Neural cell (in vitro differentiated cells): ENCODE measurements at regions not wholly inside any gene's neighbourhood (a gene's known extent, or its start where the extent isn't known, plus 50 kb on each side); places are given as distances from the start of the nearest gene placed in this dataset.

Experiments
- H2AFZ ChIP-seq: fragments of 200-600, 300-800 bp; sonication (generic), shearing (Covaris generic); 2 replicates; pipeline ENCODE4 v1.6.0; 2014; ENCODE audit warnings: low read depth, mild to moderate bottlenecking, antibody characterized with exemption, low read length, moderate library complexity
- H3F3A ChIP-seq: fragments of 200-600 bp; shearing (Covaris generic); 2 replicates; pipeline ENCODE4 v1.6.1; 2016; ENCODE audit warnings: mild to moderate bottlenecking, moderate library complexity, mixed read lengths, antibody characterized with exemption, low read length; ENCODE audit not compliant: insufficient read depth, poor library complexity, severe bottlenecking
- H3K27ac ChIP-seq: fragments of 200-600, 300-800 bp; sonication (generic), shearing (Covaris generic); 2 replicates; pipeline ENCODE4 v1.5.1; 2014; ENCODE audit warnings: mild to moderate bottlenecking, low read length, moderate library complexity
- H3K27me3 ChIP-seq: fragments of 300-800, 200-600 bp; sonication (generic), shearing (Covaris generic); 2 replicates; pipeline ENCODE4 v1.6.0; 2014; ENCODE audit warnings: mild to moderate bottlenecking, low read depth, low read length, moderate library complexity; ENCODE audit not compliant: insufficient read depth
- H3K36me3 ChIP-seq: fragments of 300-800, 200-600 bp; sonication (generic), shearing (Covaris generic); 2 replicates; pipeline ENCODE4 v1.5.1; 2014; ENCODE audit warnings: mild to moderate bottlenecking, antibody characterized with exemption, low read length, moderate library complexity; ENCODE audit not compliant: insufficient read depth
- H3K4me2 ChIP-seq: fragments of 300-800, 200-600 bp; sonication (generic), shearing (Covaris generic); 2 replicates; pipeline ENCODE4 v1.6.0; 2014; ENCODE audit warnings: mild to moderate bottlenecking, low read length
- H3K4me3 ChIP-seq: fragments of 300-800, 200-600 bp; sonication (generic), shearing (Covaris generic); 2 replicates; pipeline ENCODE4 v1.5.1; 2014; ENCODE audit warnings: mild to moderate bottlenecking, low read length, moderate library complexity
- H3K79me2 ChIP-seq: fragments of 200-600 bp; shearing (Covaris generic); replicated peaks from 2 replicates; pipeline ENCODE4 v1.6.0; 2014; ENCODE audit warnings: mild to moderate bottlenecking, low read length, moderate library complexity; ENCODE audit not compliant: insufficient read depth
- H3K9ac ChIP-seq: fragments of 300-800, 200-600 bp; sonication (generic), shearing (Covaris generic); 2 replicates; pipeline ENCODE4 v1.6.1; 2016; ENCODE audit warnings: mild to moderate bottlenecking, low read length, mixed read lengths
- H3K9me2 ChIP-seq: fragments of 200-600 bp; shearing (Covaris generic); 2 replicates; pipeline ENCODE4 v1.6.1; 2016; ENCODE audit warnings: mild to moderate bottlenecking, low read length, mixed read lengths; ENCODE audit not compliant: insufficient read depth
- H3K9me3 ChIP-seq: fragments of 200-600, 300-800 bp; sonication (generic), shearing (Covaris generic); 2 replicates; pipeline ENCODE4 v1.6.1; 2016; ENCODE audit warnings: mild to moderate bottlenecking, mixed run types, low read length, moderate library complexity, mixed read lengths
- H4K20me1 ChIP-seq: fragments of 200-600 bp; shearing (Covaris generic); 2 replicates; pipeline ENCODE4 v1.6.1; 2016; ENCODE audit warnings: mild to moderate bottlenecking, mixed run types; ENCODE audit not compliant: insufficient read depth
- EP300 ChIP-seq: fragments of 450-650 bp; conservative IDR thresholded peaks from 2 replicates; pipeline ENCODE4 v1.6.1; 2014; ENCODE audit warnings: antibody characterized with exemption, mild to moderate bottlenecking, moderate library complexity; ENCODE audit not compliant: poor library complexity, severe bottlenecking
- EZH2 ChIP-seq: fragments of 200-600, 300-800 bp; shearing (Covaris generic), sonication (generic); IDR thresholded peaks from 2 replicates; pipeline ENCODE4 v1.6.1; 2014; ENCODE audit warnings: antibody characterized with exemption, low read length, borderline replicate concordance, mild to moderate bottlenecking; ENCODE audit not compliant: insufficient read depth, poor library complexity, severe bottlenecking
- MXI1 ChIP-seq: fragments of 450-650 bp; conservative IDR thresholded peaks from 2 replicates; pipeline ENCODE4 v1.6.1; 2014; ENCODE audit warnings: antibody characterized with exemption, mild to moderate bottlenecking; ENCODE audit not compliant: poor library complexity, severe bottlenecking
- POLR2AphosphoS5 ChIP-seq: IDR thresholded peaks from 2 replicates; pipeline ENCODE4 v1.6.1; 2012
- RAD21 ChIP-seq: fragments of 450-650 bp; conservative IDR thresholded peaks from 2 replicates; pipeline ENCODE4 v1.6.1; 2014; ENCODE audit warnings: antibody characterized with exemption, mild to moderate bottlenecking, moderate library complexity
- SMC3 ChIP-seq: fragments of 450-650 bp; conservative IDR thresholded peaks from 2 replicates; pipeline ENCODE4 v1.6.1; 2014; ENCODE audit warnings: antibody characterized with exemption, mild to moderate bottlenecking, moderate library complexity; ENCODE audit not compliant: poor library complexity
- TAF1 ChIP-seq: IDR thresholded peaks from 2 replicates; pipeline ENCODE4 v1.6.1; 2012; ENCODE audit warnings: low read depth
- TF ChIP-seq, protein P1 (sequence below): fragments of 450-650 bp; IDR thresholded peaks from 2 replicates; pipeline ENCODE4 v1.5.1; 2014; ENCODE audit warnings: antibody characterized with exemption, mild to moderate bottlenecking, moderate library complexity; ENCODE audit not compliant: poor library complexity, severe bottlenecking
- TF ChIP-seq, protein P2 (sequence below): IDR thresholded peaks from 2 replicates; pipeline ENCODE4 v1.6.1; 2012; ENCODE audit warnings: borderline replicate concordance

- H3K27me3 ChIP-seq: no peaks in the 10 kb centered on the region
- H3K36me3 ChIP-seq: no peaks in the 10 kb centered on the region
- H3K79me2 ChIP-seq: no peaks in the 10 kb centered on the region
- no peaks in the 10 kb centered on the region for H3K9me3 ChIP-seq
- no peak overlapping the region for H3K4me2 ChIP-seq
- no peak overlapping the region for H3K4me3 ChIP-seq
- H3K27ac ChIP-seq: no peak overlapping the region
- no peaks in the 10 kb centered on the region for H3K9me2 ChIP-seq
- no peak for TF ChIP-seq TAF1
- TF ChIP-seq EP300: no peak
- no peak for TF ChIP-seq RAD21
- TF ChIP-seq, protein P1, sequence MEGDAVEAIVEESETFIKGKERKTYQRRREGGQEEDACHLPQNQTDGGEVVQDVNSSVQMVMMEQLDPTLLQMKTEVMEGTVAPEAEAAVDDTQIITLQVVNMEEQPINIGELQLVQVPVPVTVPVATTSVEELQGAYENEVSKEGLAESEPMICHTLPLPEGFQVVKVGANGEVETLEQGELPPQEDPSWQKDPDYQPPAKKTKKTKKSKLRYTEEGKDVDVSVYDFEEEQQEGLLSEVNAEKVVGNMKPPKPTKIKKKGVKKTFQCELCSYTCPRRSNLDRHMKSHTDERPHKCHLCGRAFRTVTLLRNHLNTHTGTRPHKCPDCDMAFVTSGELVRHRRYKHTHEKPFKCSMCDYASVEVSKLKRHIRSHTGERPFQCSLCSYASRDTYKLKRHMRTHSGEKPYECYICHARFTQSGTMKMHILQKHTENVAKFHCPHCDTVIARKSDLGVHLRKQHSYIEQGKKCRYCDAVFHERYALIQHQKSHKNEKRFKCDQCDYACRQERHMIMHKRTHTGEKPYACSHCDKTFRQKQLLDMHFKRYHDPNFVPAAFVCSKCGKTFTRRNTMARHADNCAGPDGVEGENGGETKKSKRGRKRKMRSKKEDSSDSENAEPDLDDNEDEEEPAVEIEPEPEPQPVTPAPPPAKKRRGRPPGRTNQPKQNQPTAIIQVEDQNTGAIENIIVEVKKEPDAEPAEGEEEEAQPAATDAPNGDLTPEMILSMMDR: no peak
- TF ChIP-seq MXI1: no peak
- TF ChIP-seq, protein P2, sequence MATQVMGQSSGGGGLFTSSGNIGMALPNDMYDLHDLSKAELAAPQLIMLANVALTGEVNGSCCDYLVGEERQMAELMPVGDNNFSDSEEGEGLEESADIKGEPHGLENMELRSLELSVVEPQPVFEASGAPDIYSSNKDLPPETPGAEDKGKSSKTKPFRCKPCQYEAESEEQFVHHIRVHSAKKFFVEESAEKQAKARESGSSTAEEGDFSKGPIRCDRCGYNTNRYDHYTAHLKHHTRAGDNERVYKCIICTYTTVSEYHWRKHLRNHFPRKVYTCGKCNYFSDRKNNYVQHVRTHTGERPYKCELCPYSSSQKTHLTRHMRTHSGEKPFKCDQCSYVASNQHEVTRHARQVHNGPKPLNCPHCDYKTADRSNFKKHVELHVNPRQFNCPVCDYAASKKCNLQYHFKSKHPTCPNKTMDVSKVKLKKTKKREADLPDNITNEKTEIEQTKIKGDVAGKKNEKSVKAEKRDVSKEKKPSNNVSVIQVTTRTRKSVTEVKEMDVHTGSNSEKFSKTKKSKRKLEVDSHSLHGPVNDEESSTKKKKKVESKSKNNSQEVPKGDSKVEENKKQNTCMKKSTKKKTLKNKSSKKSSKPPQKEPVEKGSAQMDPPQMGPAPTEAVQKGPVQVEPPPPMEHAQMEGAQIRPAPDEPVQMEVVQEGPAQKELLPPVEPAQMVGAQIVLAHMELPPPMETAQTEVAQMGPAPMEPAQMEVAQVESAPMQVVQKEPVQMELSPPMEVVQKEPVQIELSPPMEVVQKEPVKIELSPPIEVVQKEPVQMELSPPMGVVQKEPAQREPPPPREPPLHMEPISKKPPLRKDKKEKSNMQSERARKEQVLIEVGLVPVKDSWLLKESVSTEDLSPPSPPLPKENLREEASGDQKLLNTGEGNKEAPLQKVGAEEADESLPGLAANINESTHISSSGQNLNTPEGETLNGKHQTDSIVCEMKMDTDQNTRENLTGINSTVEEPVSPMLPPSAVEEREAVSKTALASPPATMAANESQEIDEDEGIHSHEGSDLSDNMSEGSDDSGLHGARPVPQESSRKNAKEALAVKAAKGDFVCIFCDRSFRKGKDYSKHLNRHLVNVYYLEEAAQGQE: no peak
- TF ChIP-seq POLR2AphosphoS5: no peak
- TF ChIP-seq EZH2: no peak
- no peak for TF ChIP-seq SMC3
- H3K9ac ChIP-seq: no peak overlapping the region
- H3F3A ChIP-seq: no peaks in the 10 kb centered on the region
- H4K20me1 ChIP-seq: no peaks in the 10 kb centered on the region
- H2AFZ ChIP-seq: no peak overlapping the region
Observed at GRCh38 chr2:2868085-2868484, 509.5 kb downstream of the EIPR1 start.

DNA sequence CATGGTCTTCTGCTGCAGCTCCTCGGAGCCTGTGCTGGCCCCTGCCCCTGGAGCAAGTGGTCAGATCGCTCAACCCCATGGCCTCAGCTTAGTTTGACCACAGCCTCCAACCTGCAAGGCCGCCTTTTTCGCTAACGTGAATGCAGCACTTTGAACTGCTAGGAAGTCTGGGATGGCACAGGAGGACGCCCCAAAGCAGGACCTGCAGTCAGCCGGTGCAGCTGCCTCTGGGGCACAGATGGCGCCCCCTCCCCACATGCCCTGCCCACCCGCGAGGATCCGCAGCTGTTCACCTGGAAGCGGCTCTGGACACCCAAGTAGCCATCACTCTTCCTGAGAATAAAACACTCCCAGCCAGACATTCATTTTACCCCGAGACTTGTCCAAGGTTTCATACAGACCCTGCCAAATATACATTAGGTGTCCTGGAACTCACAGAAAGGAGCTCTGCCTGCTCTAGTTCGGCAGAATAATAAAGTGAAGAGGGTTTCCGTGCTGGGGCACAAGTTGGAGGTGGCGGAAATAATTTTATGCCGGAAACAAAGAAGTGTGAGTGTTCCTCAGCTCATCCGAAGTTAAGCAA lies 510.1 kb downstream of the EIPR1 start:
- no peak overlapping the region for H3K4me3 ChIP-seq
- no peaks in the 10 kb centered on the region for H3K9me2 ChIP-seq
- H3F3A ChIP-seq: no peaks in the 10 kb centered on the region
- H3K9me3 ChIP-seq: no peaks in the 10 kb centered on the region
- no peak overlapping the region for H3K27ac ChIP-seq
- H2AFZ ChIP-seq: no peak overlapping the region
- no peaks in the 10 kb centered on the region for H3K36me3 ChIP-seq
- no peaks in the 10 kb centered on the region for H3K27me3 ChIP-seq
- no peaks in the 10 kb centered on the region for H4K20me1 ChIP-seq
- TF ChIP-seq RAD21 (no peak), TAF1 (no peak), EP300 (no peak), SMC3 (no peak), MXI1 (no peak), EZH2 (no peak)
- TF ChIP-seq, protein P1: no peak
- H3K4me2 ChIP-seq: no peak overlapping the region
- no peak overlapping the region for H3K9ac ChIP-seq
- no peaks in the 10 kb centered on the region for H3K79me2 ChIP-seq
